Tibial nerve (tissue), 4 donors: ENCODE measurements at regions not wholly inside any gene's neighbourhood (a gene's known extent, or its start where the extent isn't known, plus 50 kb on each side); places are given as distances from the start of the nearest gene placed in this dataset.

Experiments
- CTCF ChIP-seq, 5 experiments: fragments of 200-600 bp in 3 of 5; fragments of 450-650 bp in 2 of 5; sonication (generic) in 3 of 5; IDR thresholded peaks; one replicate each; pipeline ENCODE4 v1.5.1; 2016 to 2019; ENCODE audit warnings: antibody characterized with exemption in 5 of 5, mild to moderate bottlenecking in 3 of 5, moderate library complexity in 2 of 5
- EP300 ChIP-seq, 2 donors: sonication (generic); formaldehyde crosslinking; IDR thresholded peaks; one replicate each; pipeline ENCODE4 v1.6.1; 2017; ENCODE audit warnings: antibody characterized with exemption in 2 of 2, mild to moderate bottlenecking in 1 of 2
- POLR2A ChIP-seq, 2 donors: fragments of 450-650 bp; IDR thresholded peaks; one replicate each; pipeline ENCODE4 v1.6.1; 2017; ENCODE audit warnings: antibody characterized with exemption in 2 of 2, mild to moderate bottlenecking in 2 of 2, moderate library complexity in 2 of 2

GRCh38 chr3:98978068-98978811, 76.7 kb upstream of the DCBLD2 start:
- no peak for TF ChIP-seq POLR2A (IDR thresholded peaks at IDR 0.05)
- no peak for TF ChIP-seq EP300 (IDR thresholded peaks at IDR 0.05)
- TF ChIP-seq CTCF (IDR thresholded peaks at IDR 0.05): no peak
